KMS-11 (cell line): ENCODE measurements at regions not wholly inside any gene's neighbourhood (a gene's known extent, or its start where the extent isn't known, plus 50 kb on each side); places are given as distances from the start of the nearest gene placed in this dataset.

Source experiments
- H2AFZ ChIP-seq: fragments of 200-600 bp; sonication (generic); 2 replicates; pipeline ENCODE4 v1.6.1; 2016; ENCODE audit warnings: antibody characterized with exemption, mixed run types, low read depth
- H3K27ac ChIP-seq: fragments of 200-600 bp; sonication (generic); 2 replicates; pipeline ENCODE4 v1.6.1; 2016; ENCODE audit warnings: mild to moderate bottlenecking, mixed run types
- H3K27me3 ChIP-seq: fragments of 200-600 bp; sonication (generic); 2 replicates; pipeline ENCODE4 v1.6.1; 2017; ENCODE audit warnings: mild to moderate bottlenecking, low read depth, mixed run types, moderate library complexity; ENCODE audit not compliant: insufficient read depth
- H3K36me3 ChIP-seq: fragments of 200-600 bp; sonication (generic); 2 replicates; pipeline ENCODE4 v1.6.1; 2017; ENCODE audit warnings: mild to moderate bottlenecking, mixed run types; ENCODE audit not compliant: insufficient read depth
- H3K4me1 ChIP-seq: fragments of 200-600 bp; sonication (generic); 2 replicates; pipeline ENCODE4 v1.6.1; 2016; ENCODE audit warnings: mild to moderate bottlenecking, low read depth, mixed run types; ENCODE audit not compliant: poor library complexity, severe bottlenecking
- H3K4me2 ChIP-seq: fragments of 200-600 bp; sonication (generic); 2 replicates; pipeline ENCODE4 v1.7.0; 2016; ENCODE audit warnings: mild to moderate bottlenecking, mixed run types
- H3K4me3 ChIP-seq: fragments of 200-600 bp; sonication (generic); IDR thresholded peaks from 2 replicates; pipeline ENCODE4 v1.6.1; 2017; ENCODE audit warnings: low read depth, low read length, mixed read lengths; ENCODE audit not compliant: insufficient read depth
- H3K79me2 ChIP-seq: fragments of 200-600 bp; sonication (generic); 2 replicates; pipeline ENCODE4 v1.6.1; 2016; ENCODE audit warnings: low read depth, mixed run types; ENCODE audit not compliant: insufficient read depth
- H3K9ac ChIP-seq: fragments of 200-600 bp; sonication (generic); 2 replicates; pipeline ENCODE4 v1.6.1; 2016; ENCODE audit warnings: mild to moderate bottlenecking, mixed run types
- H4K20me1 ChIP-seq: fragments of 200-600 bp; sonication (generic); 2 replicates; pipeline ENCODE4 v1.6.1; 2016; ENCODE audit warnings: mild to moderate bottlenecking, mixed run types; ENCODE audit not compliant: insufficient read depth
- CTCF ChIP-seq: fragments of 200-600 bp; sonication (generic); conservative IDR thresholded peaks from 2 replicates; pipeline ENCODE4 v1.6.1; 2017; ENCODE audit warnings: low read depth, mild to moderate bottlenecking, antibody characterized with exemption, low read length, moderate library complexity, mixed read lengths

GRCh38 chr14:53651096-53651740, 305.4 kb downstream of the BMP4 start:
- Histone ChIP-seq H3K4me1 (no peaks in the 10 kb centered on the region), H4K20me1 (no peaks in the 10 kb centered on the region), H3K27me3 (no peaks in the 10 kb centered on the region), H3K79me2 (no peaks in the 10 kb centered on the region), H3K9ac (no peak overlapping the region), H3K4me2 (no peak overlapping the region), H3K36me3 (no peaks in the 10 kb centered on the region), H3K27ac (no peak overlapping the region), H2AFZ (no peak overlapping the region), H3K4me3 (no peak overlapping the region)
- TF ChIP-seq CTCF, result no peak

- H3K9ac ChIP-seq, result no peak overlapping the region
- H2AFZ ChIP-seq, result no peak overlapping the region
- H3K27ac ChIP-seq, result no peak overlapping the region
- H3K79me2 ChIP-seq, result no peaks in the 10 kb centered on the region
- no peak overlapping the region for H3K4me3 ChIP-seq
- H3K4me1 ChIP-seq, result no peaks in the 10 kb centered on the region
- H4K20me1 ChIP-seq, result no peaks in the 10 kb centered on the region
- no peak overlapping the region for H3K4me2 ChIP-seq
- TF ChIP-seq CTCF, result no peak
- no peaks in the 10 kb centered on the region for H3K36me3 ChIP-seq
- no peaks in the 10 kb centered on the region for H3K27me3 ChIP-seq
Measured at GRCh38 chr14:53646925-53647324, 309.7 kb downstream of the BMP4 start.

- H3K4me1 ChIP-seq, result no peaks in the 10 kb centered on the region
- H3K36me3 ChIP-seq, result no peaks in the 10 kb centered on the region
- H2AFZ ChIP-seq, result no peak overlapping the region
- no peaks in the 10 kb centered on the region for H3K27me3 ChIP-seq
- no peak overlapping the region for H3K4me2 ChIP-seq
- H4K20me1 ChIP-seq, result no peaks in the 10 kb centered on the region
- no peaks in the 10 kb centered on the region for H3K79me2 ChIP-seq
- H3K27ac ChIP-seq, result no peak overlapping the region
- no peak overlapping the region for H3K9ac ChIP-seq
- H3K4me3 ChIP-seq, result no peak overlapping the region
- TF ChIP-seq CTCF, result no peak
Measured at GRCh38 chr14:53640695-53641094, 315.9 kb downstream of the BMP4 start.

- Histone ChIP-seq H4K20me1 (no peaks in the 10 kb centered on the region), H3K27ac (no peak overlapping the region), H3K36me3 (no peaks in the 10 kb centered on the region), H2AFZ (no peak overlapping the region), H3K79me2 (no peaks in the 10 kb centered on the region), H3K27me3 (no peaks in the 10 kb centered on the region), H3K9ac (no peak overlapping the region), H3K4me2 (no peak overlapping the region), H3K4me3 (no peak overlapping the region), H3K4me1 (no peaks in the 10 kb centered on the region)
- TF ChIP-seq CTCF, result no peak
Measured at GRCh38 chr14:53638966-53639365, 317.7 kb downstream of the BMP4 start.
